IPS-NIHi7 (cell line): ENCODE measurements at regions not wholly inside any gene's neighbourhood (a gene's known extent, or its start where the extent isn't known, plus 50 kb on each side); places are given as distances from the start of the nearest gene placed in this dataset.

ENCODE experiments used
- DNase-seq: peaks from one replicate; pipeline ENCODE4 v3.0.0; 2012; ENCODE audit warnings: mixed read lengths; ENCODE audit errors: extremely low spot score

DNA sequence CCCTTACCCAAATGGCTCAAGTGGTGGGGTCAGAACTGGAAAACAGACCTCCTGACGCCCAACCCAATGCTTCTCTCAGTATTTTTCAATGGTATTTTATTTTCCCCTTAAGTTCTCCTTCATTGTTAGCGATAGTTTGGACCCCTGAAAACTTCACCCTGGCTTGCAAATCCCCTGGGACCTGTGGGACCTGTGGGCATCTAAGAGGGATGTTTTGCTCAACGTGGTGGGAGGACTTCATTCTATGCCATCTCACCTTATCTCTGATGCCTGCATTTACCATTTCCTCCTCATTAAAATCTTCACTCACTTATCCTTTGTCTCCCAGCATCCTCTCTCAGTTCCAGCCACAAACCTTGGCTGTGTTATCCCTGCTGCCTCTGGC is 59.4 kb upstream of the GZMB start:
- DNase-seq = no peak

DNA sequence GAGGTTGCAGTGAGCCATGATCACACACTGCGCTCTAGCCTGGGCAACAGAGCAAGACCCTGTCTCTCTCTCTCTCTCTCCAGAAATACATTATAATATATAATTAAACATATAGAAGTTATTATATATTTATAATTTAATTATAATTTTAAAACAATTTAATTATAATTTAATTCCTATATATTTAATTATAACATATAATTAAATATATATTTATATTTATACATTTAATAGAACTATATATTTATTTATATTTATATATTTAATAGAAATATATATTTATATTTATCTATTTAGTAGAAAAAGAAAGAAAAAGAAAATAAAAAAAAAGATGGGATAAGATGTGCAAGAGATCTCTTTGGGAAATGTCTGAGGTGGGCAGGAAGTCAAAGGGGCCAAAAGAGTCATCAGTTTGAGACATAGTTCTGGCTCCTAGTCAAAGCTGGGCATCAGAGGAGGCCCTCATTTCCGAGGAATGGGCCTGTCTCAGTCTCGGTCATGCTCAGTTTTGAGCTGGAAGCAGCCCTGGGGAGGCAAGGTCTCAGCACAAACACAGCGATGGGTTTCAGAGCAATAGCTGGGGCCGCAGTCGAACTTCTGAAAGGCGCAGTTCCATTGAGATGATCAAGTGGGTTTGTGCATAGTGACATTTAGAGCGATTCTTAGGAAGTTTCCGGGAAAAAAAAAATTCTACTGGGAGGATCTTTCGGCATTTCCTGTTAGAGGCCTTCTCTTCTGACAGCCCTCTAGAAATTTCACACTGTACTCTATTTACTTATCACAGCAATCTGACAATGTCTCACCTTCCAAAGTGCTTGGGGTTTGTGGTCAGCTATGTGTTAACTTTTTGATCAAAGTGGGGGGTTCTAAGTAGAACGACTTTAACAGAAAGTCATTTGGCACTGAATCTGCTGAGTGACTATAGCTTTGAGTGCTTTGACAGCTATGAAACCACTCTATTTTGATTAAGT is 58.7 kb upstream of the GZMB start:
- DNase-seq = no peak

GRCh38 chr14:24690492-24690891 is 56.5 kb upstream of the GZMB start:
- peak; percentile 66 for DNase-seq

DNA sequence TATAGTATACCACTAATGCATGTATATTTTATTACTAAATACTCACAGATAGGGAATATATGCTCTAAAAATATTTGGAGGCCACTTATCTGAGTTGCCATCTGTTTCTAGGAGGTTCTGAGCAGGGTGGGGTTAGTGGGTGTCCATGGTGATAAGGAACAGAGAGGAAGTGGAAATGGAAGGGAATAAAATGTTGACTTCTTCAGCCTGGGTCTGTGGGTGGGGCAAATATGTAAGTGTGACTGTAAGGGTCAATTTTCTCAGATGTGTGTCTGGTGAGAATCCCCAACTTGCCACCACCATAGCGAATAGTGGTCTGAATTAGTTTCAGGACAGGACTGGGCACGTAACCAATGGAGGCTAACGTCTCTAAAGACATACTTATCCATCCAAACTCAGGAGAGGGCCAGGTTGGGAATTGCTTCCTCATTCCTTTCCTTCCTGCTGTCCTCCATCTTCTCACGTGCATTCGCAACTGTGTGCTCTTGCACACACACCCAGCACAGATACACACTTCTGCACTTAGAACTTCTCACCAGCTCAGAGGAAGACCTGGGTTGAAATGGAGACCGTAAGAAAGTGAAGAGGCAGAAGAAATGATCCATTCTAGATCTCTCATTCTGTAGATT is 54.2 kb upstream of the GZMB start:
- DNase-seq = no peak
